NCI-H1105 treated with DMSO at 0.1 percent for 48 hours (cell line): ENCODE measurements at regions not wholly inside any gene's neighbourhood (a gene's known extent, or its start where the extent isn't known, plus 50 kb on each side); places are given as distances from the start of the nearest gene placed in this dataset.
"Not testable (repeated sequence)": the region's sequence is repeated elsewhere in the genome, so short reads cannot be mapped to it uniquely, and the experiment has no call there.

Experiments used
- DNase-seq: peaks from one replicate; lab custom pipeline; 2025; lab: John Stamatoyannopoulos, UW

DNA sequence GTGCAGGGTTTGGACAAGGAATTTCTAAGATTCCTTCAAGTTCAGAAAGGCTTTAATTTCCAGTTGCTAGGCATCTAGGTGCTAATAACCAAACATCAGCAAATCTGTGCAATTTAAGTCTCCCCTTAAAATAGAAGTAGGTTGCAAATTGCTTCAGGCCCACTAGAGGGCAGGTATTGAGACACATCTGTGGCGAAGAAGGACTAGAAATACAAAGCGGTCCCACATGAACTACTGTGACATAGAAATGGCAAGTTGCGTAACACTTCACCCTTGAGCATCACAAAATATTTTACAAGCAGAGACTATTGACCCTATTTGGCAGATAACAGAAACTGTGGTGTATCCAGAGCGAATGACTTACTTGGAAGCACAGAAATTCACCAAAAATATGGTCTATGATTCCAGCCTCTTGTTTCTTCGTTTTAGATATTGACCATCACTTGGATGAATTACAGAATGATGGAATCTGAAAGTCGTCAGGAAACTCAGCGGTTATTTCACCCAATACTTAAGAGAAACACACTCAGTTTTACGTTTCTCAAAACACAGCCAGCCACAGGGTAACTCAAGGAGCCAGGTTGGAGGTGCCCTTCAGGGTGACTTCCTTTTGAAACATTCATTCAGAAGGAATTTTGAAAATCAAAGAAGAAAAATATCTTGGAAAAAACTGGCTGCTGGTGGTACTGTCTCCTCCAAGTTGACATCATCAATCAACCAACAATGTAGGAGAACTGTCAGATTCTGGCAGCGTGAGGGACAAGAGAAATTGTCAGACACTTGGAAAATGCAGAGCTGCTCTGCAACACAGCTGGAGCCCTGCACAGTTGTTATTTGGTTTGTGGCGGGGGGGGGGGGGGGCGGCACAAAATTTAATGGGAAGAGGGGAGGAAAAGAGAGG lies 256.3 kb upstream of the MINDY3 start:
- peak; percentile 2 for DNase-seq

- DNase-seq, result no peak
Observed at GRCh38 chr10:16117305-16117695, 257.0 kb upstream of the MINDY3 start.

DNA sequence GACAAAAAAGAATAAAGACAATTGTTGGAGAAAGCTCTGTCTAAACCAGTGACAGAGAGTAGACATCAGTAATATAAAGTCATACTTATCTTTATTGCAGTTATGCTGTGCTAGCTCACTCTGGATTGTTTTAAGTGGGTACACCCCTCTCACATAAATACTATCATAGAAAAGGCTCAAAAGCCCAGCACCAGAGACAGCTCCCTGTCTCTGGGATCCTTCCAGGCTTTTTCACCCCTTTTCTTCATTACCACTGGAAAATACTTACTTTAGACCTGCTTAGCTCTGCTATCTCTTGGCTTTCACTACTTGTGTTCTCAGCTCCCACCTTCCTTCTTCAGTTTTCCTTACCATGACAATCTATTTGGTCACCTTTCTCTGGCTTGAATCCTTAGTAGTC lies 259.1 kb upstream of the MINDY3 start:
- DNase-seq, result no peak

- DNase-seq, result no peak
Observed at GRCh38 chr10:16120563-16120962, 260.3 kb upstream of the MINDY3 start.

DNA sequence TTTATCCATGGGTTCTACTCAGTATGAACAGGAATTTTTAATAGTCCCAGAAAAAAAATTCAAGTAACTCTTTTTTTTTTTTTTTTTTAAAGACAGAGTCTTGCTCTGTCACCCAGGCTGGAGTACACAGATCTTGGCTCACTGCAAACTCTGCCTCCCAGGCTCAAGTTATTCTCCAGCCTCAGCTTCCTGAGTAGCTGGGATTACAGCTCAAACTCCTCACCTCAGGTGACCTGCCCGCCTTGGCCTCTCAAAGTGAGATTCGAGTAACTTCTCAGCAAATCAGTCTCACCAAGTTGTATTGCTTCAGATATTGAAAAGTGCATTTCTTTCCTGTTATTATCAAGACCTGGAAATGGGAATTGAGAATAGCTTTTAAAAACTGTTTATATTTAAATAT lies 281.2 kb upstream of the MINDY3 start:
- no peak for DNase-seq

DNA sequence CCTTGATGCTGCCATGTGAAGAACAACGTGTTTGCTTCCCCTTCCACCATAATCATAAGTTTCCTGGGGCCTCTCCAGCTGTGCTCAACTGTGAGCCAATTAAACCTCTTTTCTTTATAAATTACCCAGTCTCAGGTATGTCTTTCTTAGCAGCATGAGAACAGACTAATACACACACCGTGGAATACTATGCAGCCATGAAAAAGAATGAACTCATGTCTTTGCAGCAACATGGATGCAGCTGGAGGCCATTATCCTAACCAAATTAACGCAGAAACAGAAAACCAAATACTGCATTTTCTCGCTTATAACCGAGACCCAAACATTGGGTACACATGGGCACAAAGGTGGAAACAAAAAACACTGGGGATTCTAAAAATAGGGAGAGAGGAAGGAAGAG lies 286.7 kb upstream of the MINDY3 start:
- DNase-seq, result no peak

GRCh38 chr10:16155834-16156233 lies 281.0 kb upstream of the PTER start:
- no peak for DNase-seq

DNA sequence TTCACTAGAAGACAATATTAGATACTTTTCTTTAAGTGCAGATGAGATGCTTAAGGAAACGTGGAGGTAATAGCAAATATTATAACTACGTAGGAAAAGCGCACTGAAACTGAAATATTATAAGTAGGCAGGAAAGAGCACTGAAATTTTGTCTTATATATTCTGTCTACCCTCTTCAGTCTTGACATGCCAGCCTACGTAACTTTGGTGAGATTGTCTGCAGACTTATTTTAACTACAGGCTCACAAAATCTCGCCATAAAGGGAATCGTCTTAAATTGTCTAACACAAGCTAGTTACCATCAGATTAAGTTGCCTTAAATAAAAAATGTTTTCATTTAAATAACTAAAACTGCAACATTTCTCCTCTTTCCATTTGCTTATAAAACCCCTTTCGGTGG lies 280.1 kb upstream of the PTER start:
- DNase-seq, result no peak

DNA sequence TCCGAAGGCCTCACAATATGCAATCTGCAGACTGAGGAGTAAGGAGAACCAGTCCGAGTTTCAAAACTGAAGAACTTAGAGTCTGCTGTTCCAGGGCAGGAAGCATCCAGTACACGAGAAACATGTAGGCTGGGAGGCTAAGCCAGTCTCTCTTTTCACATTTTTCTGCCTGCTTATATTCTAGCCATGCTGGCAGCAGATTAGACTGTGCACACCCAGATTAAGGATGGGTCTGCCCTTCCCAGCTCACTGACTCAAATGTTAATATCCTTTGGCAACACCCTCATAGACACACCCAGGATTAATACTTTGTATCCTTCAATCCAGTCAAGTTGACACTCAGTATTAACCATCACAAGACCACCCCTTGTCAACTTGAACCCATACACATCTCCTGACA lies 271.7 kb upstream of the PTER start:
- DNase-seq, result not testable (repeated sequence)

- peak; percentile 67 for DNase-seq
Observed at GRCh38 chr10:16182144-16182543, 254.7 kb upstream of the PTER start.

DNA sequence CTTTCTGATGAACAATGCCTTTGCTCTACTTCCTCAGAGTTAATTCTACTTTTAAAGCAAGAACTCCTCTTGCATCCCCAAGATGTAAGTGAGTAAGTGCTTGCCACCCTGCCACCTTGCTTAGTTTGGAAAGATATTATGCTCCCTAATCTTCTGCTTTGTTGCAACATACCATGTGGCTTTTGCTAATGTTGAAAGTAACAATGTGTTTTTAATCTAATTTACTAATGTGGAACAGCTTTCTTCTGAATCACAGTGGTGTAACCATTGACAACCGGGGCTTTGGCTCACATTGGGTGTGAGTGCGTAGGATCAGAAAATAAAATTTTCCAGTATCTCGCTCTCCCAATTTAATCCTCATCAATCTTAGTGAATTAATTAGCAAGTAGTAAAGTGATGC lies 254.1 kb upstream of the PTER start:
- no peak for DNase-seq

- no peak for DNase-seq
Observed at GRCh38 chr10:16184096-16184597, 252.7 kb upstream of the PTER start.

DNA sequence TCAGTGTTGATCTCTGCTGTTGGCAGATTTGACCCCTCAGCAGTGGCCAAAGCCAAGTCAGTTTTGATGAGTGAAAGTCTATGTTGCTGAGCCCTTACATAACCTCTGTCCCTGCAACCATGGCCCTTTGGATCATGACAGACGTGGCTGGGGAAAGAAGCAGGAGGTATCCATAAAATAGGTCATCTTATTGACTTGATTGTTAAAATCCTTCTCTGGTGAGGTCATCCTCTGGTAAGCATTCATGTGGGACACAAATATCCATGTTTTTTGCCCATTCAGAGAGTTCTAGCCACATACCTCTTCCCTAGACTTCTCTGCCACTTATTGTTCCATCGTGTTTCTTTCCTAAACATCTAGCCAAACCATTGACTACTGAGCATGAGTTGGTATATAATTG lies 251.9 kb upstream of the PTER start:
- no peak for DNase-seq

GRCh38 chr10:16186564-16186963 lies 250.2 kb upstream of the PTER start:
- DNase-seq, result no peak

DNA sequence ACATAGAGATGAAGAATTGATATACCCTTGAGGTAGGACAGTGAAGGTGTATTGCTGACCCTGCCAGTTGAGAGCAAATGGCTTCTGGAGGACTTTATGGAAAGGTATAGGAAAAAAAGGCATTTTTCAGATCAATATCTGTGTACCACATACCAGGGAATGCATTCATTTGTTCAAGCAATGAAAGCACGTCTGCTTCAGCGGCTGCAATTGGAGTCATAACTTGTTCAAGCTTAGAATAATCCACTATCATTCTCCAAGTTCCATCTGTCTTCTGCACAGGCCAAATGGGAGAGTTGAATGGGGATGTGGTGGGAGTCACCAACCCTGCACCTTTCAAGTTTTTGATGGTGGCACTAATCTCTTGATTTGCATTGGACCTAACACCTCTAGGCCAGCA lies 249.6 kb upstream of the PTER start:
- DNase-seq, result no peak

DNA sequence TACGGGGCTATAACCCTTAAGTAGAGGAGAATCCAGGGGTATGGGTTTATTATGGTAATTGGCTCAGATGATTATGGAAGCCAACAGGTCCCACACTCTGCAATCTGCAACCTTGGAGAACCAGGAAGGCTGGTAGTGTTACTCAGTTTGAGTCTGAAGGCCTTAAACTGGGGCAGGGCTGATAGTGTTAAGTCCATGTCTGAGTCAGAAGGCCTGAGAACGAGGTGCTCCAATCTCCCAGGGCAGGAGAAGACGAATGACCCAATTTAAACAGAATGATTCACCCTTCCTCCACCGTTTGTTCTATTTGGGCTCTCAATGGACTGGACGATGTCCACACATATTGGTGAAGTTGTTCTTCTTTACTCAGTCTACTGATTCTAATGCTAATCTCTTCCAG lies 244.5 kb upstream of the PTER start:
- no peak for DNase-seq

DNA sequence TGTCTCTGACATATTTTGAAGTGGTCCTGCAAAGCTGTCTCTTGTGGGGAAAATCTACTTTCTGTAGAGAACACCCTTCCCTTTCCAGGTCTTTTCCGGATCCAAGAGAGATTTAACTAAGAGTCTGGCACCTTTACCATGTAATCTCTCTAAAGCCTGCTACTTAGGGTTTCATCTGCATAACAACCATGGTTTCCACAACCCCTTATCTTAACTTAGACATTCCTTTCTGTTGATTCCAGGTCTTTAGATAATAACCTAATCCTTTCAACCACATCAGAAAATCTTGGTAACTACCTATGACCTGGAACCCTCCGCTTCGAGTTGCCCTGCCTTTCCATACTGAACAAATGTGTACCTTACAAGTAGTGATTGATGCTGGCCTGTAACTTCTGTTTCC lies 243.6 kb upstream of the PTER start:
- DNase-seq, result no peak

GRCh38 chr10:16195178-16195769 lies 241.5 kb upstream of the PTER start:
- DNase-seq, result no peak

- DNase-seq, result no peak
Observed at GRCh38 chr10:16195894-16196293, 240.9 kb upstream of the PTER start.

GRCh38 chr10:16199216-16199615 lies 237.6 kb upstream of the PTER start:
- DNase-seq, result no peak

- not testable (repeated sequence) for DNase-seq
Observed at GRCh38 chr10:16223618-16224017, 213.2 kb upstream of the PTER start.

- DNase-seq, result no peak
Observed at GRCh38 chr10:16227674-16228073, 209.1 kb upstream of the PTER start.

DNA sequence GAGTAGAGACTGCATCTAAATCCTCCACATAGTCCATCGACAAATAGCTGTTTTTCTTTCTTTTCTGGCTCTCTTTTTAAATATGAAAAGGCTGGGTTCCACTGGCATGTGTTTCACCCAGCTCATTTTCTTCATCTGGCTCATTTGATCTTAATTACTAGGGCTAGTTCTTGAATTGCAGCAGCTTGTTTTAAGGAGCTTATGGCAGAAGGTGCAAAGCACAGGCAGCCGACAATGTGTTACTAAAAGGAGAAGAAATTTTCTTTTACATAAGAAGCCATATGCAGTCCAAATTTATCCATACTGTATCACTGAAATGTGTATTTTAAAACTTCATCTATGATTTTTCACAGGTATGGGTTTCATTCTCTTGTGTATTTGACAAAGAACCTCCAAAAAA lies 205.6 kb upstream of the PTER start:
- no peak for DNase-seq
